GM12801 (cell line): ENCODE measurements at regions not wholly inside any gene's neighbourhood (a gene's known extent, or its start where the extent isn't known, plus 50 kb on each side); places are given as distances from the start of the nearest gene placed in this dataset.

Source experiments
- TF ChIP-seq, protein P1 (sequence below): IDR thresholded peaks from one replicate; pipeline ENCODE4 v1.5.1; 2011; ENCODE audit warnings: control low read depth; ENCODE audit not compliant: insufficient read length; ENCODE audit errors: extremely low read depth

DNA sequence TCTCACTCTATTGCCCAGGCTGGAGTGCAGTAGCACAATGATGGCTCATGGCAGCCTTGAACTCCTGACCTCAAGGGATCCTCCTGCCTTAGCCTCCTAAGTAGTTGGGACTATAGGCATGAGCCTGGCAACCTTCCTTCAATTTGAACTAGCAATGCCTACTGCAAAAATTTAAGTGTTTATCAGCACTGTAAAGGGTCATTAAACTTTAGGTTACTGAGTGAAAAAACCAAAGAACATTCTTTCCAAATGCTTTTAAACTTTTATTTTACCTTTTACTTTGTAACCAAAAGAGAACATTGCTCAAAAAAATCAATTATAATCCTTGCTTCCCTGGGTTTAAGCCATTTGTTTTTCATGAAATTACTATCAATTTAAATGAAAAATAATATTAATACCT lies 101.0 kb upstream of the NHSL1 start:
- TF ChIP-seq, protein P1, sequence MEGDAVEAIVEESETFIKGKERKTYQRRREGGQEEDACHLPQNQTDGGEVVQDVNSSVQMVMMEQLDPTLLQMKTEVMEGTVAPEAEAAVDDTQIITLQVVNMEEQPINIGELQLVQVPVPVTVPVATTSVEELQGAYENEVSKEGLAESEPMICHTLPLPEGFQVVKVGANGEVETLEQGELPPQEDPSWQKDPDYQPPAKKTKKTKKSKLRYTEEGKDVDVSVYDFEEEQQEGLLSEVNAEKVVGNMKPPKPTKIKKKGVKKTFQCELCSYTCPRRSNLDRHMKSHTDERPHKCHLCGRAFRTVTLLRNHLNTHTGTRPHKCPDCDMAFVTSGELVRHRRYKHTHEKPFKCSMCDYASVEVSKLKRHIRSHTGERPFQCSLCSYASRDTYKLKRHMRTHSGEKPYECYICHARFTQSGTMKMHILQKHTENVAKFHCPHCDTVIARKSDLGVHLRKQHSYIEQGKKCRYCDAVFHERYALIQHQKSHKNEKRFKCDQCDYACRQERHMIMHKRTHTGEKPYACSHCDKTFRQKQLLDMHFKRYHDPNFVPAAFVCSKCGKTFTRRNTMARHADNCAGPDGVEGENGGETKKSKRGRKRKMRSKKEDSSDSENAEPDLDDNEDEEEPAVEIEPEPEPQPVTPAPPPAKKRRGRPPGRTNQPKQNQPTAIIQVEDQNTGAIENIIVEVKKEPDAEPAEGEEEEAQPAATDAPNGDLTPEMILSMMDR = no peak

- TF ChIP-seq, protein P1 = no peak
Observed at GRCh38 chr6:138600726-138601125, 101.4 kb upstream of the NHSL1 start.

- TF ChIP-seq, protein P1 = no peak
Observed at GRCh38 chr6:138601128-138601527, 101.8 kb upstream of the NHSL1 start.

DNA sequence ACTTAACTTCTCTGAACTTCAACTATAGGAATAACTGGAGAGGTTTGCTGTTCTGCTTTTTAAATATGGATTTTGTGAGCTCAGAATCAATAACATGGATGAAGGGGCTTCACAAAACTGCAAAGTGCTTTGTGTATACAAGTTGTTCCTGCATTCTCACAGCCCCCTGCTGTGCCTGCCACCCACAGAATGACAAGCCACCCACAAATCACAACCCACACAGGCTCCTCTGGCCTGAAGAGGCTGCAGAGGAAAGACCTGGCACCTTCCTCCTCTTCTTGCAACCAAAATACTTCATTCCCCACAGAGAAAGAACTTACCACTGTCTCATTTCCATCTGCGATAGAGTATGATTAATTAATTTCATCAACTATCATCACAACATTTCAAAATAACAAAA lies 106.7 kb upstream of the NHSL1 start:
- TF ChIP-seq, protein P1 = no peak

GRCh38 chr6:138607478-138608433 lies 108.5 kb upstream of the NHSL1 start:
- TF ChIP-seq, protein P1 = no peak

DNA sequence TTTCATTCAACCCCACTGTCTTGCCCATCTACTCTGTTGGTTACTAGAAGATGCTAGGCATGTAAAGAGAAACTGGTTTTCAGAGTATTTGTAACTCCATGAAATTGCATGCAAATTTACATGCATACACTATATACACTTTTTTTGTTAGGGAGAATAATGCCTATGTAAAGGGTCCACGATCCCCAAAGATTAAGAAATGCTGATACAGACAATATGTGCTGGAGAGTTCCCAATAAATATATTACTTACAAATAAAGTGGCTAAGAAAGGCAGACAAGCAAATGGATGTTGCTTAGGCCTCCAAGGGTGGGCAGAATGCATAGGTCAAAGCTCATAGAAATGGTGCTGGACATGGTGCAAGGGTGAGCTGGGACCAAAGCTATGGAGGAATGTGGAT lies 109.6 kb upstream of the NHSL1 start:
- TF ChIP-seq, protein P1 = no peak

DNA sequence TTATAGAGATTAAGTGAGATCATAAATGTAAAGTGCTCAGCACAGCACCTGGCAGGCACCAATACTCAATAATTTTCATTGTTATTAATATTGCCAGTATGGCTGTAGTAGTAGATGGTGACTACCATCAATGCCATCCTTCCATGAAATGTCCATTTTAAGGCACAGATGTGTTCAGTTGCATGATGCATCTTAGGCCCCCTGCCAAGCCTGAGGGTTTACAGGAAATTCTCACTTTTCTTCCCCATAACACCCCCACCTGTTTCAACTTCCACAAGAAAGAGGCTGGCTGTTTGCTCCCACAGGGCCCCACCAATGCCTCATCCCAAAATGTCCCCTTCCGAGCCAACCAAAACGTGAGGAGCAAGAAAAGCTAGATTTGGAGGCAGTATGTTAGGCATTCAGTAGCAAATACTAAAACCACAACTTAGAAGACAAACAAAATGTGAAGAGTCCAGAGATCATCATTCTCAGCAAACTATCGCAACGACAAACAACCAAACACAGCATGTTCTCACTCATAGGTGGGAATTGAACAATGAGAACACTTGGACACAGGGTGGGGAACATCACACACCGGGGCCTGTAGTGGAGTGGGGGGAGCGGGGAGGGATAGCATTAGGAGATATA lies 110.6 kb upstream of the NHSL1 start:
- TF ChIP-seq, protein P1 = no peak
